ENCODE measurements at regions not wholly inside any gene's neighbourhood (a gene's known extent, or its start where the extent isn't known, plus 50 kb on each side); places are given as distances from the start of the nearest gene placed in this dataset.

- Histone ChIP-seq H3K27ac (replicated peaks) (peak overlapping the region; percentile 48), H3K27me3 (ENCODE audit: insufficient read depth, poor library complexity, severe bottlenecking) (no peaks in the 10 kb centered on the region), H3K4me3 (replicated peaks; ENCODE audit: insufficient read depth, low read length) (peak overlapping the region; percentile 7; the same call in 1 of the 2 replicates)
- DNase-seq (ENCODE audit: low read depth in 1 of 2, low spot score in 1 of 2): peak; percentile 14 to 83
- no peak for TF ChIP-seq POLR2AphosphoS5 (IDR thresholded peaks at IDR 0.05; ENCODE audit: low read depth)
These were observed 99.4 kb upstream of the TEX51 start for GRCh38 chr2:126799301-126799700.

DNA sequence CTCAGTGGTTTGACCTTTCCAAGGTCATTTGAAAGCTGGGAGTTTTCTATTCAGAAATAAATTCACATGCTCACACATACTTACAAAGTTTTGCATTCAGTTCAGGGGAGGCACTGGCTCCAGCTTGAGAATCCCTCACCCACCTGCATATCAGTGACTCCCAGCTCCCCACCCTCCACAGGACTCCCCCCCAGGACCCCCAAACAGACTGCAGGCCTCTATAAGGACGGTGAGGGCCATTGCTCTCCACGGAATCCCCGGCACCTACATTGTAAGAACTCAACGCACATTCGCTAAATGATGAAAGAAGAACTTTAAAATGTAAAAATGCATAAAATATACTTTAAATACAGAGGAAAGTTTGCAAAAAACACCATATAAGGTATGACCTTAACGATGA, 97.2 kb upstream of the TEX51 start:
- Histone ChIP-seq H3K27ac (replicated peaks) (no peak overlapping the region), H3K4me3 (replicated peaks; ENCODE audit: insufficient read depth, low read length) (no peak overlapping the region), H3K27me3 (ENCODE audit: insufficient read depth, poor library complexity, severe bottlenecking) (no peaks in the 10 kb centered on the region)
- TF ChIP-seq, protein P1, sequence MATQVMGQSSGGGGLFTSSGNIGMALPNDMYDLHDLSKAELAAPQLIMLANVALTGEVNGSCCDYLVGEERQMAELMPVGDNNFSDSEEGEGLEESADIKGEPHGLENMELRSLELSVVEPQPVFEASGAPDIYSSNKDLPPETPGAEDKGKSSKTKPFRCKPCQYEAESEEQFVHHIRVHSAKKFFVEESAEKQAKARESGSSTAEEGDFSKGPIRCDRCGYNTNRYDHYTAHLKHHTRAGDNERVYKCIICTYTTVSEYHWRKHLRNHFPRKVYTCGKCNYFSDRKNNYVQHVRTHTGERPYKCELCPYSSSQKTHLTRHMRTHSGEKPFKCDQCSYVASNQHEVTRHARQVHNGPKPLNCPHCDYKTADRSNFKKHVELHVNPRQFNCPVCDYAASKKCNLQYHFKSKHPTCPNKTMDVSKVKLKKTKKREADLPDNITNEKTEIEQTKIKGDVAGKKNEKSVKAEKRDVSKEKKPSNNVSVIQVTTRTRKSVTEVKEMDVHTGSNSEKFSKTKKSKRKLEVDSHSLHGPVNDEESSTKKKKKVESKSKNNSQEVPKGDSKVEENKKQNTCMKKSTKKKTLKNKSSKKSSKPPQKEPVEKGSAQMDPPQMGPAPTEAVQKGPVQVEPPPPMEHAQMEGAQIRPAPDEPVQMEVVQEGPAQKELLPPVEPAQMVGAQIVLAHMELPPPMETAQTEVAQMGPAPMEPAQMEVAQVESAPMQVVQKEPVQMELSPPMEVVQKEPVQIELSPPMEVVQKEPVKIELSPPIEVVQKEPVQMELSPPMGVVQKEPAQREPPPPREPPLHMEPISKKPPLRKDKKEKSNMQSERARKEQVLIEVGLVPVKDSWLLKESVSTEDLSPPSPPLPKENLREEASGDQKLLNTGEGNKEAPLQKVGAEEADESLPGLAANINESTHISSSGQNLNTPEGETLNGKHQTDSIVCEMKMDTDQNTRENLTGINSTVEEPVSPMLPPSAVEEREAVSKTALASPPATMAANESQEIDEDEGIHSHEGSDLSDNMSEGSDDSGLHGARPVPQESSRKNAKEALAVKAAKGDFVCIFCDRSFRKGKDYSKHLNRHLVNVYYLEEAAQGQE (IDR thresholded peaks at IDR 0.05; ENCODE audit: insufficient replicate concordance, low read depth): no peak
- TF ChIP-seq POLR2AphosphoS5 (IDR thresholded peaks at IDR 0.05; ENCODE audit: low read depth) (no peak), SPI1 (IDR thresholded peaks at IDR 0.05; ENCODE audit: borderline replicate concordance, low read depth) (no peak), GABPA (IDR thresholded peaks at IDR 0.05; ENCODE audit: low read depth) (no peak)
- TF ChIP-seq, protein P2, sequence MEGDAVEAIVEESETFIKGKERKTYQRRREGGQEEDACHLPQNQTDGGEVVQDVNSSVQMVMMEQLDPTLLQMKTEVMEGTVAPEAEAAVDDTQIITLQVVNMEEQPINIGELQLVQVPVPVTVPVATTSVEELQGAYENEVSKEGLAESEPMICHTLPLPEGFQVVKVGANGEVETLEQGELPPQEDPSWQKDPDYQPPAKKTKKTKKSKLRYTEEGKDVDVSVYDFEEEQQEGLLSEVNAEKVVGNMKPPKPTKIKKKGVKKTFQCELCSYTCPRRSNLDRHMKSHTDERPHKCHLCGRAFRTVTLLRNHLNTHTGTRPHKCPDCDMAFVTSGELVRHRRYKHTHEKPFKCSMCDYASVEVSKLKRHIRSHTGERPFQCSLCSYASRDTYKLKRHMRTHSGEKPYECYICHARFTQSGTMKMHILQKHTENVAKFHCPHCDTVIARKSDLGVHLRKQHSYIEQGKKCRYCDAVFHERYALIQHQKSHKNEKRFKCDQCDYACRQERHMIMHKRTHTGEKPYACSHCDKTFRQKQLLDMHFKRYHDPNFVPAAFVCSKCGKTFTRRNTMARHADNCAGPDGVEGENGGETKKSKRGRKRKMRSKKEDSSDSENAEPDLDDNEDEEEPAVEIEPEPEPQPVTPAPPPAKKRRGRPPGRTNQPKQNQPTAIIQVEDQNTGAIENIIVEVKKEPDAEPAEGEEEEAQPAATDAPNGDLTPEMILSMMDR (IDR thresholded peaks at IDR 0.05; ENCODE audit: insufficient read depth, low read length): no peak
- no peak for DNase-seq (ENCODE audit: low read depth in 1 of 2, low spot score in 1 of 2)

- Histone ChIP-seq H3K27me3 (ENCODE audit: insufficient read depth, poor library complexity, severe bottlenecking) (no peaks in the 10 kb centered on the region), H3K4me3 (replicated peaks; ENCODE audit: insufficient read depth, low read length) (no peak overlapping the region), H3K27ac (replicated peaks) (no peak overlapping the region)
- no peak for DNase-seq (ENCODE audit: low read depth in 1 of 2, low spot score in 1 of 2)
- TF ChIP-seq, protein P1 (IDR thresholded peaks at IDR 0.05; ENCODE audit: insufficient replicate concordance, low read depth): no peak
- TF ChIP-seq GABPA (IDR thresholded peaks at IDR 0.05; ENCODE audit: low read depth): no peak
- TF ChIP-seq, protein P2 (IDR thresholded peaks at IDR 0.05; ENCODE audit: insufficient read depth, low read length): no peak
- TF ChIP-seq POLR2AphosphoS5 (IDR thresholded peaks at IDR 0.05; ENCODE audit: low read depth): no peak
- no peak for TF ChIP-seq SPI1 (IDR thresholded peaks at IDR 0.05; ENCODE audit: borderline replicate concordance, low read depth)
These were observed 96.4 kb upstream of the TEX51 start for GRCh38 chr2:126802316-126802715.

GRCh38 chr2:126802774-126803433, 95.8 kb upstream of the TEX51 start:
- Histone ChIP-seq H3K27ac (replicated peaks) (no peak overlapping the region), H3K27me3 (ENCODE audit: insufficient read depth, poor library complexity, severe bottlenecking) (no peaks in the 10 kb centered on the region), H3K4me3 (replicated peaks; ENCODE audit: insufficient read depth, low read length) (no peak overlapping the region)
- DNase-seq (ENCODE audit: low read depth in 1 of 2, low spot score in 1 of 2): no peak
- TF ChIP-seq GABPA (IDR thresholded peaks at IDR 0.05; ENCODE audit: low read depth) (no peak), SPI1 (IDR thresholded peaks at IDR 0.05; ENCODE audit: borderline replicate concordance, low read depth) (no peak), POLR2AphosphoS5 (IDR thresholded peaks at IDR 0.05; ENCODE audit: low read depth) (no peak)
- TF ChIP-seq, protein P2 (IDR thresholded peaks at IDR 0.05; ENCODE audit: insufficient read depth, low read length): no peak
- TF ChIP-seq, protein P1 (IDR thresholded peaks at IDR 0.05; ENCODE audit: insufficient replicate concordance, low read depth): no peak
